HG02870 (cell line): ENCODE measurements at regions not wholly inside any gene's neighbourhood (a gene's known extent, or its start where the extent isn't known, plus 50 kb on each side); places are given as distances from the start of the nearest gene placed in this dataset.
"Not testable (repeated sequence)": the region's sequence is repeated elsewhere in the genome, so short reads cannot be mapped to it uniquely, and the experiment has no call there.

ENCODE experiments used
- ATAC-seq: cut with Tn5 transposase; IDR thresholded peaks from one replicate; pipeline ENCODE4 v1.9.1; 2021; ENCODE audit warnings: mild to moderate bottlenecking, moderate library complexity; ENCODE audit not compliant: unreplicated experiment

DNA sequence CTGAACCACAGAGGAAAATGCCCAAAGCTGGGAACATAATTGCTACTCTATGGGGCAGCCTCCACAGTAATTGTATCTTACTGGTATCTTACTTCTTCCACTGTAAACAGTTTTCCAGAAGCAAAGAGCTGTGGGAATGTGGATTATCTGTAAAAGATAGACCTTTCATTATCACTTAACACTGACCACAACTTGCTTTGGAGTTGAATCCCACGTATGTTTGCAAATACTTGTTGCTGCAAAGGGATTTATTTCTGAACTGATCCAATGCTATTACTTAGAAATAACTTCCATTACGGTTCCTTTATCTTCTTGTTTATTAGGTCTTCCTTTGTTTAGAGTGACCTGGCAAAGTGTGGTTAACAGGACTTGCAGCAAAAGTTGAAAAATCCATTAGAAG, 218.1 kb downstream of the KCTD12 start:
- no peak for ATAC-seq

DNA sequence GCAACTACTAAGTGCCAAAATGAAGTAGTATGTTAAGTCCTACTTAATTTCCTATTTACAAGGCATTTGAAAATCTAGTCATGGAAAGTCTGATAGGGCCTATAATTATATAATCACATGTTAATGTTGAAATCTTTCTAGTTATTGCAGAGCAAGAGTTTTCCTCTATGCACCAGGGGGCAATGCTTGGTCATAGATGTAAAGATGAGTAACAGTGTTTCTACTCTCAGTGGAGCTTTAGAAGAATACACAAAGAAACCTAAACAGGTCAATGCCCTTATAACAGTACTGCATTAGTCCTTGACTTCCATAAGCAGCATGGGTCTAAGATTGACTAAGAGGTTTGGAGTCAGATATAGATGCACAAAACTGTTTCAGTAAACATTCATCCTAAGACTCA, 218.7 kb downstream of the KCTD12 start:
- peak; percentile 44 for ATAC-seq

DNA sequence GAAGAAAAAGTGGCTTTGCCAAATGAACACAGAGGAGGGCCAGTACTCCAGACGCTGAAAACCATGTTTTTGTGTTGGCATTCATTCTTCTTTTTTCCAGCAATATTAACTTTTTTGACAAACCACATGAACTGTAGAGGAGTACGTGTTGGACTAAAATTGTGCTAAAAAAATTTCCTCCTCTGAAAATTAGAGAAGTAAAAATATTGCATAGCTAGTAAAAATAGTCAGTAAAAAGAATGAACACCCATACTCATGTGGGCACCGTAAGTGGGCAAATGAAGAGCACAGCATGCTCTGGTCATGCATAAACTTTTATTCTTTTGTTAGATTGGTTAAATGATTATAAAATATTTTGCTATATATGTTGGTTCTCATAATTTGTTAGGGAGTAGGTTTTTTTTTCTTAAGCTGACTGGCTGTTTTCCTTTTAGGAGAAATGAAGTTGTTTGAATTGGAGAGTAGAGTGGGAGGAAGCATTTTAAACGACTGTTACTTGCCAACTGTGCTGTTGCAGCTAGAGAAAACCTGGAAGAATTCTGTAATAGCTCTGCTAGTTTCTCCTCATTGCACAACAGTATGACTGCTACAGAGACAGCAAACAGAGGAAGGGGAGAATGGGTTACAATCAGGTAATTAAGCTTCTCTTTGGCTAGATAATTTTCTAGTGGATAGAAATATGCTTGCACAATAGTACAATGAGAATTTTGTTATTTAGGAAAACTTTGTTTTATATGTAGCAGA, 222.4 kb downstream of the KCTD12 start:
- ATAC-seq: no peak

DNA sequence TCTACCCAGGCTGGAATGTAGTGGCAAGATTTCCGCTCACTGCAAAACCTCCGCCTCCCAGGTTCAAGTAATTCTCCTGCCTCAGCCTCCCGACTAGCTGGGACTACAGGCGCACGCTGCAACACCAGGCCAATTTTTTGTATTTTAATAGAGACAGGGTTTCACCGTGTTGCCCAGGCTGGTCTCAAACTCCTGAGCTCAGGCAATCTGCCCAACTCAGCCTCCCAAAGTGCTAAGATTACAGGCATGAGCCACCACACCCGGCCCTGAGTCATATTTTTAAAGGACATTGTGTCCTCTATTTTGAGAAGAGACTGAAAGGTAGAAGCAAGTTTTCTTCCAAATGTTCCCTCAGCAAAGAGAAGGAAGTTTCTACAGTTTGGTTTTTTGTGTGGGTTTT, 227.1 kb downstream of the KCTD12 start:
- ATAC-seq: not testable (repeated sequence)

DNA sequence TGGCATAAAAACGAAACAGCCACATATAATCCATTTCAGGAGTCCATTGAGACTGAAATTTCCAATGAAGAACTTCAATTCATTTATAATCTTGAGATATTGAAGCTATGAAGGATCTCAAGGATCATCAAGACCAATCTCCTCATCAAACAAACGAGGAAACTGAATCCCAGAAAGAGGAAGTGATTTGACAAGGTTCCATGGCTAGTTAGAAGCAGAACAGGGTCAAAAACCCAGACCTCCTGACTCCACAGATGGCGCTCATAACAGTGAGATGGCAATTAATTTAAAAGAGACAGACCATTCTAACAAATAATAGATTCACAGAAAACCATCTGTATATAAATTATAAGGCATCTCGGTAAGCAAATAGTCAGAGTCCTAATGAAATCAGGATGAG, 229.7 kb downstream of the KCTD12 start:
- no peak for ATAC-seq

DNA sequence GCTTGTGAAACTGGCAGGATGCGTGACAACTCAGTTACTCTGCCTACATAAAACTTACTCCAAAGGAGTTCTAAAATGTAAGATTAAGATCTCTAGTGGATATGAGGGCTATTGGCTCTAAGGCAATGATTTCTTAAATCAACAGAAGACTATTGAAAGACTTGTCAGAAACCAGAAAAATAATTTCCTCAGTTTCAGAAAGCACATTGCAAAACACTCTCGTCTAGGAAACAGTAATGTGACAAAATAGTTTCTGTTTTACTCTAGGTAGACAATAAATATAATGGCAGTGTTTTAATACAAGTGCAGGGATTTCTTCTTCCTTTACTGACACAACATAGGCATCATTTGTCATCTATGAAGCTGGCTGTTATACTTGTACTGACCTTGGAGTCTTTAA, 230.1 kb downstream of the KCTD12 start:
- no peak for ATAC-seq

DNA sequence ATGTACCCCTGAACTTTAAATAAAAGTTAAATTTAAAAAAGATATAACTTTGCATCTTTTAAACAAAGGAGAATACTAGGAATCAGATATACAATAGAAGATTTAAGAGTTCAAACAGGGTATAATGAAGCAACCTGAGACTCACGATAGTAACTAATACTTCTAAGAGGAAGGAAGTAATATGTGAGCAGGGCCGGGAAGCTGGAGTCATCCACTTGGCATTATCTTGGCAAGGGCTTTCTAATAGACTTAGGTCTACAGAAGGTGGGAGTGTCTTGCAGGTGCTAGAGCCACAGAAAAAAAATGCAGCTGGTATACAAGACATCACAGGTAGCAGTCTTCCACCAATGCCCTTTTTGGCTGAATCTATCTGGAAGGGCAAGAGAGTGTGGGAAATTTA, 231.9 kb downstream of the KCTD12 start:
- ATAC-seq: no peak

DNA sequence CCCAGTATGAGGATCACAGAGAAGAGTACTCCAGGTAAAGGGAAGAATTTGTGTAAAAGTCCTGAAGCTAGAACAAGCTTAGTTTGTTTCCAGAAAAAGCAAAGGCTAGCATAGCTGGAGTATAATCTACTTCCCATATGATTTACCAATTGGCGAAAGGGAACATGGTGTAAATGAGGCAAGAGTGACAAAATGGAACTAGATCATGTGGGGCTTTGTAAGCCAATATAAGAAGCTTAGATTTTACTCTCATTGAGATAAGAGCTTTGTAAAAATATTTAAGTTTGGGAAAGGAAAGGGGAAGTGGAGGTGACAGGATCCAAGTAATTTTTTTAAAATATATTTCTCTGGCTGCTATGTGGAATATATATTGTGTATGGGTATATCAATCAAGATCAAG, 234.9 kb downstream of the KCTD12 start:
- no peak for ATAC-seq

DNA sequence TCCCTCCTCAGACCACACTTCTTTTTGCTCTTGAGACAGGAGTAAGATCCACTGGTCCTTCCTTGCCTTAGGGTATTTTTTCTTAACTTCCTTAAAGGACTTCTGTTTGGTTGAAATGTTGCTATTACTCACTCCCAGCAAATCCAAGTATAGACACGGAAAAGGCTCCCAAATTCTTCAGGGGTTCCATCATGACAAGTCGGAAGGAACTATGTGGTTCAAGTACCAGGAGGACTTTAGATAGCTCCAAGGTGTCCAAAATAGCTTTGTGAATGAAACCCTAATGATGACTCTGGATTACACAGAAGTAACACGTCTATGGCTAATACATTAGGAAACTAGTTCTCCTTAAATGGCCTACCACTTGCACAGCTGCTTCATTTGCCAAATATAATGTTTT, 238.7 kb downstream of the KCTD12 start:
- no peak for ATAC-seq

DNA sequence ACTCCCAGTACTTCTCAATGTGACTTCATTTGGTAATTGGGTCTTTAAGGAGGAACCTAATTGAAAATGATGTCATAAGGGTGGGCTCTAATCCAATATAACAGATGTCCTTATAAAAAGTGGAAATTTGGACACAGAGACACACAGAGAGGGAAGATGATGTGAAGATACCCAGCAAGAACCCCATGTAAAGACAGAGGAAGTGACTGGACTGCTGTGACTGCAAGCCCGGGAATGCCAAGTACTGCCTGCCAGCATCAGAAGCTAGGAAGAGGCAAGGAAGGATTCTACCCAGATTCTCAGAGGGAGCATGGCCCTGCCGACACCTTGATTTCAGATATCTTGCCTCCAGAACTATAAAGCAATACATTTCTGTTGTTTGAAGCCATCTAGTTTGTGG, 239.3 kb downstream of the KCTD12 start:
- ATAC-seq: no peak

DNA sequence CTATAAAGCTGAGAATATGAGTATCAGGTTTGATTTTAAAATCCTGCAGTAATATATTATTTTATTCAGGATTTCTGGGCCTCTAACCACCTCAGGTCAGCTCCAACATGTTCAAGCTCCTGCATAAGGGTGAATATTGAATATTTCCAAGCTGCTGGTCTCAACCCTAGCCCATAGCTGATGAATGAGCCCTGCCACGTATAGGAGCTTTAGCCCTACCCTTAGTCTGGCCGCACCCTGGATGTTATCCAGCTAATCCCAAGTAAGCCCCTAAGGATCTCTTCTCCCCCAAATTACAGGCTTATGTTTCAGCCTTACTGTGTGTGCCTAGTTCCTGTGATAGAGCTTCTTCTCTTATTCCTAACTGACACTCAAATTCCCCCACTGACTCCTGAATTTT, 240.6 kb downstream of the KCTD12 start:
- ATAC-seq: no peak

DNA sequence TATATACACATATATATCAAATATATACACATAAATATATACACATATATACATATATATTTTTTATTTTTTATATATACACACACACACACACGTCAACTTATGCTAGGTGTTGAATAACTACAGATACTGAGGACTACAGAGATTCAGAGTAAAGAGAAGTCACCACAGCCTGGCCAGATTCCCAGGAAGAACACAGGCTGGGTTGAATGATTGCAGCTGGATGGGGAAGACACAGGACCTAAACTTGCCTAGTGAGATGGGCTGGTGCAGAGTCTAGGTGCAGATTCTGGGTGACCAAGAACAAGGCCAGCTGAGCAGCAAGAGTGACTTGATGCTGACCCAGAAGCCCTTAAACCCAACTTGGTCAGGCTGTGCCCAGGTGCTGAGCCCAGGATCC, 241.3 kb downstream of the KCTD12 start:
- no peak for ATAC-seq

DNA sequence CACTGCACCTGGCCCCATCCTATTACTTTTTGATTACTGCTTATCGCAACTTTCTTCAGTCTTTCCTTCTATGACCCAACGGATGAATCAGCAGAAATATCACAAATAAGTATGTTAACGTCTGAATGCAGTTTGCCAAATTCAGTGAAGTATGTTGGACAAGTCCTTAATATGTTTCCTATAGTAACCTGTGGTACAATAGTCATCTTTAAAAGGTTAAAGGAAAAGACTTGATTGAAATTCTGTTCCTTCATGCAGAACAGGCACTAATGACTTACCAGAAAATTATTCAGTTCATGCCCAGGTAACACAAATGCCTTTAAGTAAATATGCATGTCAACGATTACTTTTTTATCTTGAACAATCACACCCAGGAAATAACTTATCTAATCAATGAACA, 242.6 kb downstream of the KCTD12 start:
- ATAC-seq: no peak

DNA sequence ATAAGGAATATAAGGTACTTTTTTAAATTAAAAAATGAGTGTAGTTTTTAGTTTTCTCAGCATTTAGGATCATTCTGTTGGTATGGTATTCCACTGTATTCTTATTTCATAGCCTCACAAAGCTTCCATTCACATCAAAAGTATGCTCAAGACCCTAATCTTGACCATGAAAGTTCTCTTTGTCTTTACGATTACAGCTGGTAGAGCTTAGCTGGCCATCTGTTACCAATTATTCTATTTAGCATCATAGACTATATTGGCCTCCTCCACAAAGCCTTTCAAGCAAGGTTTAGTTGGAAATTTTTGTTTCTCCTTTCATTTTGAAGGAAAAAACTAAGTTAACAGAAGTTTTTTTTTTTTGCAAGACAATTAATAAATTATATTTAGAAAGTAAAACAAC, 245.1 kb downstream of the KCTD12 start:
- ATAC-seq: no peak

DNA sequence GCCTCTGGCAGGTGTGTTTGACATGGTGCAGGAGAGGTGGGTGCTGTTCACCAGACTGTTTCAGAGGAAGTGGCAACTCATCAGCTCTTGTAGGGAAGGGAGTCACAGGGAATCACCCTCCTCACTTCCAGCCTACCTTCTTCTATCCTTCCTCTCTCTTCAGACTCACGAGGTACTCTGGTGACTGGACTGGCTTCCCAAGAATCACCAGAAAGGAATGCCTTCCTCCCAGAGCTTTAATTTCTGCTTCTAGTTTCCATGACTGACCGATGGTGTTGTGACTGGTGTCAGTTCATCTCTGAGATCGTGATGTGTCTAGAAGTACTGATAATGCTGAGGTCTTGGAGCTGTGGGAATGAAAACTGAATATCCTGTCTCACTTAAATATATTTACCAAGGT, 247.3 kb downstream of the KCTD12 start:
- no peak for ATAC-seq

DNA sequence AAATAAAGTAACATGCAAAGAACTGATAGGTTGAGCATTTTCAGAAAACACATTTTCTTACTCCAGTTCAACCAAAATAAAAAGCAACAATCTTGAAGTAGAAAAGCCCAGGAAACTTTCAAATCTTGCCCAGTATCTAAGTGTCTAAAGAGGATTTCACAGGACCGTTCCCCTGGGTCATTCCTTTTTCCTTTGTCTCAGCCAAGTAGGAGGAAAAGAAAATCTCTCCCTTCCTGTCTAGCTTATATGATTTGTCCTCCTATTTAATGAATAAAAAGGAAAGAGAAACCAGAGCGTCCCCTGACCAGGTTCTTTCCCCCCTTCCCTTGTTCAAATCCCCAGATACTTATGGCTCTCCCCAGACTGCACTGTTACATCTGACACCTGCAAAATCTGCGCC, 248.0 kb downstream of the KCTD12 start:
- no peak for ATAC-seq

DNA sequence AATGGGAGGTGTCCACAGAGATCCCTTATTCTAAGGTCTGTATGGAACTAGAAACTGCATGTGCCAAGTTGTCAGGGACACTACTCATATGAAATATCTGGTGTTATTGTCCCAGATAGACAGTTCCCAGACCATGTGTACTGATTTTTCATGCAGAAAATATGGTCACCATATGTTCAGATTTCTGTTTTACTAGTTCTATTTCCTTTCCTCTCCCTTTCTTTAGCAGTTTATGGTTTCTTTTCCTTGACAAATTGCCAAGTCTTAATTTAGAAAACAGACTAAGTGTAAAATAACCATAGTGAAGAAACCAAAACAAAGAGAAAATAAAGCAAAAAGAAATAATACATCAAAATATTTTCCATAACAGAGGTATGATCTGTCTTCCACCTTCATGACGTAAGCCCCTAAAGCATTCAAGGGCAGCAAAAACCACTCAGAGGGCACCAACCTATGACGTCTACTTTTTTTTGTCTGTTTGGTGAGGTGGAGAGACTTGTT, 248.5 kb downstream of the KCTD12 start:
- no peak for ATAC-seq

DNA sequence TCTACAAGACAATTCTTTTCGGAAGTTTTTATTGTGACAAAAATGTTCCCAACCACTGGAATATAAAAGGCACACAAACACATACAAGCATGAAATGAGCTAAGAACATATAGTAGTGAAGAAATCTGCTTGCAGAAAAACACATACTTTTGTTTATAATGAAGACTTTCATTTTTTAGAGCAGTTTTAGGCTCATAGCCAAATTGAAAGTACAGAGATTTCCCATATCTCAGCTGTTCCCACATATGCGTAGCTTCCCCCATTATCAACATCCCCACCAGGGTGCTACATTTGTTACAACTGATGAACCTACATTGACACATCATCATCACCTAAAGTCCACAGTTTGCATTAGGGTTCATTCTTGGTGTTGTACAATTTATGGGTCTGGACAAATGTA, 249.4 kb downstream of the KCTD12 start:
- no peak for ATAC-seq

DNA sequence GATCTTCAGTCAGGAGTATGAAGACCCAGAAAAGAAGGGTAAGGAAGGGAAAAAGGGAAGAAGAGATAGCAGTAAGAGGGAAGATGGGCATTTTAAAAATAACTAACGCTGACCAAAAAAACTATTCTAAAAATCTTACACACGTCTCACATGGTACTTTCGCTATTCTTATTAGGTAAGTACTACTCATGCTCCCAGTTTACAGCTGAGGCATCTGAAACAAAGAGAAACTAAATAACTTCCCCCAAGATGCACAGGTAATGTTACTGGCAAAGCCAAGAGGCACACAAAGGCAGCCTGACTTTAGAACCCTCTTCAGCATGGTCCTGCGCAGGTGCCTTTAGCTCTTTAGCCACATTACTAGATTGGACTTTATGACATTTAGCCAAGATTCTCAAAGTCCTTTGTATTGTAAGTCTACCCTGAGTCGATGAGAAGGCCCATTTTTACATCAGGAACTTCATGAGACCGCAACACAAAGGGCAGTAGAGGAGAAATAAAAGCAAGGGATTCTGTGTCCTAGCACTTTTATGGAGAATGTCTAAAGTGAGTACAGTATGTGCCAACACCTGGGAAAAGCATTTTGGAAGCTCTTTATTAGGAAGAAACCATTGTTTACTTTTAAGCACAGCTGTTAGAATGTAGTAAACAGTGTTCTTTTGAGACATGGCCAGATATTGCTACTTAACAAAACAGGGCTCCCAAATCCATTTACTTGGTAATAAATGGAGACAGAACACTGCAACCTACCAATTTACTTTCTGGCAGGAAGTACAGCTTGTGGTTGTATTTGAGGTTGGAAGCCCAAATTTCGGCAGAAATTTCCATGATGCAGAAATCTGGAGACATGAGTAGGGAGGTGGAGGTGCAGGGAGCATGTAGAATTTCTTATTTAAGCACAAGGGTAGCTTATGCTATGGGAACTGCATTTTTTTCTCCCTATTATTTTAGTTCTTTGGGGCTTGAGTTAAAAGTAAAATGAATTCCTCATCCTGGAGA, 250.7 kb downstream of the KCTD12 start:
- no peak for ATAC-seq

DNA sequence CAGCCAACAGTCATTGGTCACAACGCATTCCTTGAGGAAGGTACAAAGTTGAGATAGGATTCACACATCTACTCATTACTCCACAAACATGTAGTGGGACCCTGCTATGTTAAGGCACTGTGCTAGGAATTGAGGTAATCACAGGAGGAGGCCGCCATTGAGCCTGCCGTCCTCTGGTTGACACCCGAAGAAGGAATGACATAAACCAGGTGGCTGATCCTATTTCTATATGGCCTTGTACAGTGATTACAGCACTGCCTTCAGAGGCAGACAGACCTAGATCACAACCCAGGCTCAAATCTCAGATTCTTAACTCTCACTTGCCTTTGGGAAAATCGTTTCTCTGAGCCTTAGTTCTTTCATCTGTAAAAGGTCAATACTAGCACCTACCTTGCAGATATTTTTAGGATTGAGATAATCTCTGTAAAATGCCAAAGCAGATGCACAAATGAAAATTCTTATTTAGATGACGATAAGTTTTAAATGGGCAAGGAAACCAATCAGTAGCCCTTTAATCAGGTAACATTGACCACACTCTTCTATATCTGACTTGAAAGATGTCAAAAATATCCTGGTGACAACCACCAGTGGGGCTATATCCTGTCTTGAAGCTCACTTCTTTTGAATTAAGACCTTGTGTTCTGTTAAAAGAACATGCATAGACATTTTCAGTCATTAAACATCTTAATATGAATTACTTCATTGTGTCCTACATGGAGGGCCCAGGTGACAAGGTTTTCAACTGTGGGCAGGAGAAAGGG, 251.6 kb downstream of the KCTD12 start:
- no peak for ATAC-seq

DNA sequence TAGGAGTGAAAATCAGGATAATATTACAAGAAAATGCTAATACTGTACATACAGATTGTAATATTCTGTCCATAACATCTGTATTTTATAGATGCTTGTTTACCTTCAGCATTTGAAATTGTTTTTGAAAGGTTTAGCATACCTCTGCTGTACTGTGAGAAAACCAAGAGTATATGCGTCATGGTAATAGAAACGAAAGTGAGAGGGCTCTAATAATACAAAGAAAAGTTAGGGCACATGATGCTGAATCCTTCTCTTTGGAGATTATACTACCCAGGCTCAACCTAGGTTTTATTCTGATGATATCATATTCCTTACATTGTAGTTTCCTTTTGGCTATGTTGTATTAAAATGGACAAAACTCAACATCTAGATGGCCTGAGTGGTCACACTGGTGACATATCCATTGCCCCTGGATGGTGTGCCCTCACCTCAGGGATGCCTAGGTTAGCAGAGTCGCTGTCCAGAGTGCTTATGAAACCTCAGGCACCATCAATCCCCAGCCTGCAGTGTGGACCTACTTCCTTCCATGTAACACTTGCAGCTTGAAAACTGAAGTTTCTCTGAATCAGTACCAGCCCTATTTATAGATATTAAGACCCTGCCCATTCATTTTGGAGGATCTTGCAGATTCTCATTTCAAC, 253.7 kb downstream of the KCTD12 start:
- ATAC-seq: no peak
